ENCODE measurements at regions not wholly inside any gene's neighbourhood (a gene's known extent, or its start where the extent isn't known, plus 50 kb on each side); places are given as distances from the start of the nearest gene placed in this dataset.

DNA sequence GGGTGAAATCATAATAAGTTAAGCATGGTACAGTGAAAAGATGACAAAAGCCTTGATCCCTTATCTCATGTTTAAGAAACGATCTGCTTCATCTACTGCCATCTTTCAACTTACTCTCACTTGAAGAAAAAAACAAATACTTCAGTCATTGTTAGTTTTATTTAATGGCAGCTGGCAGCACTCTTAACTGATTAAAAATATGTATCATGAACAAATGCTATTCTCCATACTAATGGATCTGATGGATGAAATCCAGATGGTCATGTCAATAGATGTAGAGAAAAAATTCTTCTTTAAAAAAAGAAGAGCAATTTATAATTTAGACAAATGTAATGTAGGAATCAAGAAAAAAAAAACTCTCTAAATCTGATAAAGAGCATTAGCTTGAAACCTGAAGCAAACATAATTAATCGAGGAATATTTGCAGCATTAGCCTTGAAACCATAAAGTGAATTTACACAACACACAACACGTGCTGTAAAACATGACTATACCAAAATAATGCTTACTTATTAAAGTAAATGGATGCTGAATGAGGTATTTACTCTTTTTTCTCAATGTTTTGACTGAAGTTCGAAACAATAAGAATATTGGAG lies 579.0 kb upstream of the ADAMTS5 start:
- TF ChIP-seq, protein P1, sequence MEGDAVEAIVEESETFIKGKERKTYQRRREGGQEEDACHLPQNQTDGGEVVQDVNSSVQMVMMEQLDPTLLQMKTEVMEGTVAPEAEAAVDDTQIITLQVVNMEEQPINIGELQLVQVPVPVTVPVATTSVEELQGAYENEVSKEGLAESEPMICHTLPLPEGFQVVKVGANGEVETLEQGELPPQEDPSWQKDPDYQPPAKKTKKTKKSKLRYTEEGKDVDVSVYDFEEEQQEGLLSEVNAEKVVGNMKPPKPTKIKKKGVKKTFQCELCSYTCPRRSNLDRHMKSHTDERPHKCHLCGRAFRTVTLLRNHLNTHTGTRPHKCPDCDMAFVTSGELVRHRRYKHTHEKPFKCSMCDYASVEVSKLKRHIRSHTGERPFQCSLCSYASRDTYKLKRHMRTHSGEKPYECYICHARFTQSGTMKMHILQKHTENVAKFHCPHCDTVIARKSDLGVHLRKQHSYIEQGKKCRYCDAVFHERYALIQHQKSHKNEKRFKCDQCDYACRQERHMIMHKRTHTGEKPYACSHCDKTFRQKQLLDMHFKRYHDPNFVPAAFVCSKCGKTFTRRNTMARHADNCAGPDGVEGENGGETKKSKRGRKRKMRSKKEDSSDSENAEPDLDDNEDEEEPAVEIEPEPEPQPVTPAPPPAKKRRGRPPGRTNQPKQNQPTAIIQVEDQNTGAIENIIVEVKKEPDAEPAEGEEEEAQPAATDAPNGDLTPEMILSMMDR (IDR thresholded peaks at IDR 0.05), result no peak
- TF ChIP-seq POLR2A (IDR thresholded peaks at IDR 0.05), result no peak
